Omental fat pad (tissue), 3 donors: ENCODE measurements at regions not wholly inside any gene's neighbourhood (a gene's known extent, or its start where the extent isn't known, plus 50 kb on each side); places are given as distances from the start of the nearest gene placed in this dataset.

Source experiments
- ATAC-seq: fragments of 150-250 bp; one replicate; pipeline ENCODE4 v1.9.1; 2016; ENCODE audit warnings: mild to moderate bottlenecking, moderate library complexity; ENCODE audit not compliant: low FRiP score
- DNase-seq: peaks from one replicate; pipeline ENCODE4 v3.0.0-alpha.2; 2019; ENCODE audit warnings: low spot score
- TF ChIP-seq, protein P1 (sequence below), 3 donors: fragments of 450-650 bp; IDR thresholded peaks; one replicate each; pipeline ENCODE4 v1.5.1; 2016 to 2017; ENCODE audit warnings: antibody characterized with exemption in 3 of 3, mild to moderate bottlenecking in 3 of 3, moderate library complexity in 2 of 3

- DNase-seq (no peak), ATAC-seq (no peak)
- TF ChIP-seq, protein P1, sequence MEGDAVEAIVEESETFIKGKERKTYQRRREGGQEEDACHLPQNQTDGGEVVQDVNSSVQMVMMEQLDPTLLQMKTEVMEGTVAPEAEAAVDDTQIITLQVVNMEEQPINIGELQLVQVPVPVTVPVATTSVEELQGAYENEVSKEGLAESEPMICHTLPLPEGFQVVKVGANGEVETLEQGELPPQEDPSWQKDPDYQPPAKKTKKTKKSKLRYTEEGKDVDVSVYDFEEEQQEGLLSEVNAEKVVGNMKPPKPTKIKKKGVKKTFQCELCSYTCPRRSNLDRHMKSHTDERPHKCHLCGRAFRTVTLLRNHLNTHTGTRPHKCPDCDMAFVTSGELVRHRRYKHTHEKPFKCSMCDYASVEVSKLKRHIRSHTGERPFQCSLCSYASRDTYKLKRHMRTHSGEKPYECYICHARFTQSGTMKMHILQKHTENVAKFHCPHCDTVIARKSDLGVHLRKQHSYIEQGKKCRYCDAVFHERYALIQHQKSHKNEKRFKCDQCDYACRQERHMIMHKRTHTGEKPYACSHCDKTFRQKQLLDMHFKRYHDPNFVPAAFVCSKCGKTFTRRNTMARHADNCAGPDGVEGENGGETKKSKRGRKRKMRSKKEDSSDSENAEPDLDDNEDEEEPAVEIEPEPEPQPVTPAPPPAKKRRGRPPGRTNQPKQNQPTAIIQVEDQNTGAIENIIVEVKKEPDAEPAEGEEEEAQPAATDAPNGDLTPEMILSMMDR (IDR thresholded peaks at IDR 0.05): no peak
Measured at GRCh38 chr4:153906231-153906630, 117.3 kb upstream of the SFRP2 start.

GRCh38 chr4:153905231-153905630 lies 116.3 kb upstream of the SFRP2 start:
- DNase-seq (no peak), ATAC-seq (no peak)
- TF ChIP-seq, protein P1 (IDR thresholded peaks at IDR 0.05): no peak

- TF ChIP-seq, protein P1 (IDR thresholded peaks at IDR 0.05): no peak
- ATAC-seq (no peak), DNase-seq (no peak)
Measured at GRCh38 chr4:153904011-153904410, 115.1 kb upstream of the SFRP2 start.

- ATAC-seq: no peak
Measured at GRCh38 chr4:153901220-153901619, 112.3 kb upstream of the SFRP2 start.

GRCh38 chr4:153900426-153900825 lies 111.5 kb upstream of the SFRP2 start:
- ATAC-seq: no peak
- no peak for DNase-seq
- TF ChIP-seq, protein P1 (IDR thresholded peaks at IDR 0.05): no peak

More at GRCh38 chr4:153901220-153901619, 112.3 kb upstream of the SFRP2 start:
- TF ChIP-seq, protein P1 (IDR thresholded peaks at IDR 0.05): no peak
- DNase-seq: no peak

DNA sequence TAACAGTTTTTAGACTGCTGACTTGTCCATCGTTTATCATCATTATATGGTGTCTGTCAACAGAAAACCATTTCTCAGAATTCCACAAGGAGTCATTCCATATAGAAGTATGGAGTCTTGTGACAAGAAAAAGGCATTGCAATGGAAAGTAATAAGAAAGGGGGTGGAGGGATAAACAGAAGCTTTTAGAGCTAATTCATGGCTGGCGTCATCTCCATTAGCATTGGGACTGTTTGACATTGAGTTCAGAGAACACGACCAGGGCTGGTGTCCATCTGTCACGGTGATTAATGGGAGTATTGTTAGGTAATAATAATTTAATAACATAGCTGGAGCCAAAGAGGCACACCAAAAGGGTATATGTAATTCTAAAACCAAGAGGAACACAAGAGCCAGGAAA lies 101.9 kb upstream of the SFRP2 start:
- no peak for ATAC-seq
- DNase-seq: no peak
- TF ChIP-seq, protein P1 (IDR thresholded peaks at IDR 0.05): no peak

GRCh38 chr4:153887217-153887616 lies 98.3 kb upstream of the SFRP2 start:
- no peak for ATAC-seq
- no peak for DNase-seq
- TF ChIP-seq, protein P1 (IDR thresholded peaks at IDR 0.05): no peak
